Urothelium cell line (cell line): ENCODE measurements at regions not wholly inside any gene's neighbourhood (a gene's known extent, or its start where the extent isn't known, plus 50 kb on each side); places are given as distances from the start of the nearest gene placed in this dataset.
A peak's percentile ranks its signal among the peaks of the same experiment; 100 is the strongest.

Experiments
- DNase-seq: peaks from one replicate; pipeline ENCODE4 v3.0.0; 2011; ENCODE audit warnings: low spot score, mixed read lengths
- FAIRE-seq: peaks from 2 replicates; lab custom pipeline; 2011; peaks lifted over from hg19 to GRCh38; lab: Jason Lieb, UNC

GRCh38 chr6:8529250-8529649 lies 93.9 kb upstream of the SLC35B3 start:
- DNase-seq (no peak), FAIRE-seq (no peak)

- FAIRE-seq (no peak), DNase-seq (no peak)
Observed at GRCh38 chr6:8527818-8528217, 92.5 kb upstream of the SLC35B3 start.

GRCh38 chr6:8526624-8527023 lies 91.3 kb upstream of the SLC35B3 start:
- FAIRE-seq = no peak
- DNase-seq = no peak

GRCh38 chr6:8525370-8525769 lies 90.0 kb upstream of the SLC35B3 start:
- DNase-seq = no peak

GRCh38 chr6:8513174-8513573 lies 77.8 kb upstream of the SLC35B3 start:
- FAIRE-seq (no peak), DNase-seq (no peak)

More at GRCh38 chr6:8525370-8525769, 90.0 kb upstream of the SLC35B3 start:
- FAIRE-seq = no peak

- DNase-seq (no peak), FAIRE-seq (no peak)
Observed at GRCh38 chr6:8507286-8507685, 71.9 kb upstream of the SLC35B3 start.

GRCh38 chr6:8506126-8506525 lies 70.8 kb upstream of the SLC35B3 start:
- no peak for FAIRE-seq
- DNase-seq = no peak

GRCh38 chr6:8499540-8499939 lies 64.2 kb upstream of the SLC35B3 start:
- no peak for FAIRE-seq
- DNase-seq = no peak

- FAIRE-seq (no peak), DNase-seq (no peak)
Observed at GRCh38 chr6:8494730-8495129, 59.4 kb upstream of the SLC35B3 start.

GRCh38 chr6:8492536-8493133 lies 57.3 kb upstream of the SLC35B3 start:
- no peak for FAIRE-seq
- DNase-seq = peak; percentile 7
